T47D (cell line): ENCODE measurements at regions not wholly inside any gene's neighbourhood (a gene's known extent, or its start where the extent isn't known, plus 50 kb on each side); places are given as distances from the start of the nearest gene placed in this dataset.

Experiments
- DNase-seq, 2 experiments: peaks; one replicate each; pipeline versions ENCODE4 v3.0.0 to v3.0.0-alpha.2; 2011 to 2012; ENCODE audit warnings: low read depth in 1 of 2, low spot score in 1 of 2
- JUND ChIP-seq: IDR thresholded peaks from 2 replicates; pipeline ENCODE4 v1.6.1; 2012; ENCODE audit warnings: low read depth
- in situ Hi-C: cut with HindIII; loops from 2 replicates; pipeline ENCODE4 v1.10.0; 2016; ENCODE audit warnings: low sequenced_read_pairs, low pct_unique_long_range_greater_than_20kb

GRCh38 chr1:108063703-108064102, 98.7 kb upstream of the VAV3 start:
- TF ChIP-seq JUND = no peak
- DNase-seq = no peak
- in situ Hi-C loops = no loop called here

GRCh38 chr1:108059945-108060344, 95.0 kb upstream of the VAV3 start:
- in situ Hi-C loops = no loop called here
- TF ChIP-seq JUND = no peak
- no peak for DNase-seq

GRCh38 chr1:108057541-108057940, 92.6 kb upstream of the VAV3 start:
- DNase-seq = peak in 1 of 2 experiments; percentile 19
- in situ Hi-C loops = no loop called here
- TF ChIP-seq JUND = no peak

- DNase-seq = no peak
- in situ Hi-C loops = no loop called here
- no peak for TF ChIP-seq JUND
Observed at GRCh38 chr1:108056436-108056990, 91.5 kb upstream of the VAV3 start.

GRCh38 chr1:108055387-108055786, 90.4 kb upstream of the VAV3 start:
- in situ Hi-C loops = no loop called here
- no peak for TF ChIP-seq JUND
- no peak for DNase-seq

- no peak for TF ChIP-seq JUND
- in situ Hi-C loops = no loop called here
- no peak for DNase-seq
Observed at GRCh38 chr1:108054396-108054795, 89.4 kb upstream of the VAV3 start.

GRCh38 chr1:108053270-108054013, 88.5 kb upstream of the VAV3 start:
- in situ Hi-C loops = no loop called here
- TF ChIP-seq JUND = no peak
- no peak for DNase-seq

- peak in 1 of 2 experiments; percentile 15 for DNase-seq
- in situ Hi-C loops = no loop called here
- no peak for TF ChIP-seq JUND
Observed at GRCh38 chr1:108051631-108052377, 86.8 kb upstream of the VAV3 start.

- in situ Hi-C loops = no loop called here
- TF ChIP-seq JUND = no peak
Observed at GRCh38 chr1:108050911-108051629, 86.1 kb upstream of the VAV3 start.

GRCh38 chr1:108050158-108050557, 85.2 kb upstream of the VAV3 start:
- no peak for TF ChIP-seq JUND
- in situ Hi-C loops = no loop called here
- DNase-seq = no peak

More at GRCh38 chr1:108050911-108051629, 86.1 kb upstream of the VAV3 start:
- DNase-seq = no peak

GRCh38 chr1:108049178-108049819, 84.3 kb upstream of the VAV3 start:
- peak in 1 of 2 experiments; percentile 45 for DNase-seq
- no peak for TF ChIP-seq JUND
- in situ Hi-C loops = no loop called here
